ENCODE measurements at regions not wholly inside any gene's neighbourhood (a gene's known extent, or its start where the extent isn't known, plus 50 kb on each side); places are given as distances from the start of the nearest gene placed in this dataset.

GRCh38 chr11:43582024-43582862, 98.3 kb upstream of the HSD17B12 start:
- H3K4me1 ChIP-seq (ENCODE audit: control insufficient read depth in 1 of 2, extremely low read depth in 1 of 2, insufficient read depth in 2 of 2, low read length in 2 of 2), result peaks cover 0 to 38% of the 10 kb centered on the region in 2 experiments
- Mint-ChIP-seq H3K9me3 (no peaks in the 10 kb centered on the region), H3K27me3 (peaks cover 56 to 84% of the 10 kb centered on the region in 2 donors), H3K36me3 (no peaks in the 10 kb centered on the region), H3K4me3 (peak overlapping the region in 2 of 3 donors; percentile 24 to 79), H3K27ac (no peak overlapping the region), H3K4me1 (peaks cover 15 to 39% (median 37%) of the 10 kb centered on the region in 3 donors)
- DNase-seq (no peak), ATAC-seq (replicated peaks in 1 of 4) (no peak)
- H3K9me3 ChIP-seq, result no peaks in the 10 kb centered on the region
- ChIA-PET CTCF (no interaction called here), POLR2A (no interaction called here)
- no peaks in the 10 kb centered on the region for H3K36me3 ChIP-seq (ENCODE audit: control insufficient read depth in 2 of 2, extremely low read depth in 1 of 2, insufficient read depth in 1 of 2, low read length in 1 of 2)
- 0% methylated on average over 3 of the region's 37 CpGs for WGBS (ENCODE audit: insufficient coverage)
- H3K27me3 ChIP-seq (replicated peaks in 1 of 2; ENCODE audit: control insufficient read depth in 2 of 2, extremely low read depth in 1 of 2, insufficient read depth in 2 of 2, low read length in 1 of 2), result peaks cover 21 to 76% of the 10 kb centered on the region in 2 experiments
- H3K27ac ChIP-seq (ENCODE audit: low read length), result no peak overlapping the region
- no peak overlapping the region for H3K4me3 ChIP-seq (ENCODE audit: control insufficient read depth in 1 of 2, extremely low read depth in 1 of 2, low read length in 1 of 2)

- ATAC-seq (replicated peaks in 1 of 4) (no peak), DNase-seq (no peak)
- H3K27ac ChIP-seq (ENCODE audit: low read length), result no peak overlapping the region
- 30% methylated on average over 19 of the region's 26 CpGs for WGBS (ENCODE audit: insufficient coverage)
- ChIA-PET CTCF (no interaction called here), POLR2A (no interaction called here)
- H3K9me3 Mint-ChIP-seq, result no peaks in the 10 kb centered on the region
- no peak overlapping the region for H3K4me3 ChIP-seq (ENCODE audit: control insufficient read depth in 1 of 2, extremely low read depth in 1 of 2, low read length in 1 of 2)
- H3K36me3 Mint-ChIP-seq, result no peaks in the 10 kb centered on the region
- H3K4me1 Mint-ChIP-seq, result peaks cover 15 to 34% (median 32%) of the 10 kb centered on the region in 3 donors
- no peak overlapping the region for H3K4me3 Mint-ChIP-seq
- no peaks in the 10 kb centered on the region for H3K9me3 ChIP-seq
- H3K36me3 ChIP-seq (ENCODE audit: control insufficient read depth in 2 of 2, extremely low read depth in 1 of 2, insufficient read depth in 1 of 2, low read length in 1 of 2), result no peaks in the 10 kb centered on the region
- H3K27me3 ChIP-seq (replicated peaks in 1 of 2; ENCODE audit: control insufficient read depth in 2 of 2, extremely low read depth in 1 of 2, insufficient read depth in 2 of 2, low read length in 1 of 2), result peaks cover 17 to 69% of the 10 kb centered on the region in 2 experiments
- H3K27ac Mint-ChIP-seq, result no peak overlapping the region
- H3K4me1 ChIP-seq (ENCODE audit: control insufficient read depth in 1 of 2, extremely low read depth in 1 of 2, insufficient read depth in 2 of 2, low read length in 2 of 2), result peaks cover 0 to 38% of the 10 kb centered on the region in 2 experiments
- peaks cover 56 to 83% of the 10 kb centered on the region in 2 donors for H3K27me3 Mint-ChIP-seq
Observed at GRCh38 chr11:43582863-43583462, 97.6 kb upstream of the HSD17B12 start.

GRCh38 chr11:43583548-43583947, 97.0 kb upstream of the HSD17B12 start:
- peaks cover 15 to 32% (median 28%) of the 10 kb centered on the region in 3 donors for H3K4me1 Mint-ChIP-seq
- CTCF ChIA-PET, result no interaction called here
- no peaks in the 10 kb centered on the region for H3K9me3 ChIP-seq

GRCh38 chr11:43585877-43586608, 94.5 kb upstream of the HSD17B12 start:
- peaks cover 7 to 14% (median 13%) of the 10 kb centered on the region in 3 donors for H3K4me1 Mint-ChIP-seq
- POLR2A ChIA-PET, result no interaction called here
- no peak for ATAC-seq (replicated peaks in 1 of 4)

More at GRCh38 chr11:43583548-43583947, 97.0 kb upstream of the HSD17B12 start:
- WGBS (ENCODE audit: insufficient coverage), result 29% methylated on average over 2 of the region's 6 CpGs
- H3K27ac ChIP-seq (ENCODE audit: low read length), result no peak overlapping the region
- Mint-ChIP-seq H3K27me3 (peaks cover 59 to 81% of the 10 kb centered on the region in 2 donors), H3K27ac (no peak overlapping the region), H3K4me3 (no peak overlapping the region), H3K36me3 (no peaks in the 10 kb centered on the region), H3K9me3 (no peaks in the 10 kb centered on the region)
- no peaks in the 10 kb centered on the region for H3K36me3 ChIP-seq (ENCODE audit: control insufficient read depth in 2 of 2, extremely low read depth in 1 of 2, insufficient read depth in 1 of 2, low read length in 1 of 2)
- DNase-seq, result no peak
- no peak overlapping the region for H3K4me3 ChIP-seq (ENCODE audit: control insufficient read depth in 1 of 2, extremely low read depth in 1 of 2, low read length in 1 of 2)
- peaks cover 16 to 63% of the 10 kb centered on the region in 2 experiments for H3K27me3 ChIP-seq (replicated peaks in 1 of 2; ENCODE audit: control insufficient read depth in 2 of 2, extremely low read depth in 1 of 2, insufficient read depth in 2 of 2, low read length in 1 of 2)
- POLR2A ChIA-PET, result interaction anchor here in 1 of 2 donors (0.6 kb wide), 1 partner anchor 477 kb away, joined by 3 read pairs; no protein-coding TSS in a partner anchor
- no peak for ATAC-seq (replicated peaks in 1 of 4)
- peaks cover 0 to 35% of the 10 kb centered on the region in 2 experiments for H3K4me1 ChIP-seq (ENCODE audit: control insufficient read depth in 1 of 2, extremely low read depth in 1 of 2, insufficient read depth in 2 of 2, low read length in 2 of 2)

GRCh38 chr11:43589601-43590250, 90.8 kb upstream of the HSD17B12 start:
- DNase-seq, result no peak
- no peak for ATAC-seq (replicated peaks in 1 of 4)
- Histone ChIP-seq H3K27me3 (replicated peaks in 1 of 2; ENCODE audit: control insufficient read depth in 2 of 2, extremely low read depth in 1 of 2, insufficient read depth in 2 of 2, low read length in 1 of 2) (peaks cover 2 to 4% of the 10 kb centered on the region in 2 experiments), H3K27ac (ENCODE audit: low read length) (no peak overlapping the region), H3K9me3 (no peaks in the 10 kb centered on the region), H3K4me3 (ENCODE audit: control insufficient read depth in 1 of 2, extremely low read depth in 1 of 2, low read length in 1 of 2) (no peak overlapping the region), H3K36me3 (ENCODE audit: control insufficient read depth in 2 of 2, extremely low read depth in 1 of 2, insufficient read depth in 1 of 2, low read length in 1 of 2) (no peaks in the 10 kb centered on the region), H3K4me1 (ENCODE audit: control insufficient read depth in 1 of 2, extremely low read depth in 1 of 2, insufficient read depth in 2 of 2, low read length in 2 of 2) (no peaks in the 10 kb centered on the region)
- Mint-ChIP-seq H3K4me1 (no peaks in the 10 kb centered on the region), H3K9me3 (no peaks in the 10 kb centered on the region), H3K27ac (no peak overlapping the region), H3K4me3 (no peak overlapping the region), H3K36me3 (no peaks in the 10 kb centered on the region), H3K27me3 (peaks cover 43 to 48% of the 10 kb centered on the region in 2 donors)
- 50% methylated on average over 2 of the region's 5 CpGs for WGBS (ENCODE audit: insufficient coverage)
- POLR2A ChIA-PET, result no interaction called here
- CTCF ChIA-PET, result interaction anchor here in 1 of 2 donors (0.6 to 0.7 kb wide), 2 partner anchors 14 to 18 kb away, joined by 3 to 5 read pairs; no protein-coding TSS in a partner anchor

More at GRCh38 chr11:43585877-43586608, 94.5 kb upstream of the HSD17B12 start:
- CTCF ChIA-PET, result interaction anchor here in 1 of 2 donors (0.6 kb wide), 1 partner anchor 203 kb away, joined by 4 read pairs; no protein-coding TSS in a partner anchor
- no peak for DNase-seq
- Histone ChIP-seq H3K27ac (ENCODE audit: low read length) (no peak overlapping the region), H3K4me3 (ENCODE audit: control insufficient read depth in 1 of 2, extremely low read depth in 1 of 2, low read length in 1 of 2) (no peak overlapping the region), H3K9me3 (no peaks in the 10 kb centered on the region), H3K36me3 (ENCODE audit: control insufficient read depth in 2 of 2, extremely low read depth in 1 of 2, insufficient read depth in 1 of 2, low read length in 1 of 2) (no peaks in the 10 kb centered on the region), H3K4me1 (ENCODE audit: control insufficient read depth in 1 of 2, extremely low read depth in 1 of 2, insufficient read depth in 2 of 2, low read length in 2 of 2) (peaks cover 0 to 13% of the 10 kb centered on the region in 2 experiments), H3K27me3 (replicated peaks in 1 of 2; ENCODE audit: control insufficient read depth in 2 of 2, extremely low read depth in 1 of 2, insufficient read depth in 2 of 2, low read length in 1 of 2) (peaks cover 15 to 39% of the 10 kb centered on the region in 2 experiments)
- Mint-ChIP-seq H3K4me3 (no peak overlapping the region), H3K9me3 (no peaks in the 10 kb centered on the region), H3K27me3 (peaks cover 58 to 73% of the 10 kb centered on the region in 2 donors), H3K27ac (no peak overlapping the region), H3K36me3 (no peaks in the 10 kb centered on the region)
- 60% methylated on average over 1 of the region's 1 CpG for WGBS (ENCODE audit: insufficient coverage)

Measured in T-cell (primary cell).